Activated T-cell treated with anti-CD3 and anti-CD28 coated beads for 4 hours (primary cell): ENCODE measurements at regions not wholly inside any gene's neighbourhood (a gene's known extent, or its start where the extent isn't known, plus 50 kb on each side); places are given as distances from the start of the nearest gene placed in this dataset.

Experiments used
- DNase-seq: peaks from one replicate; pipeline ENCODE4 v3.0.0-alpha.2; 2020

DNA sequence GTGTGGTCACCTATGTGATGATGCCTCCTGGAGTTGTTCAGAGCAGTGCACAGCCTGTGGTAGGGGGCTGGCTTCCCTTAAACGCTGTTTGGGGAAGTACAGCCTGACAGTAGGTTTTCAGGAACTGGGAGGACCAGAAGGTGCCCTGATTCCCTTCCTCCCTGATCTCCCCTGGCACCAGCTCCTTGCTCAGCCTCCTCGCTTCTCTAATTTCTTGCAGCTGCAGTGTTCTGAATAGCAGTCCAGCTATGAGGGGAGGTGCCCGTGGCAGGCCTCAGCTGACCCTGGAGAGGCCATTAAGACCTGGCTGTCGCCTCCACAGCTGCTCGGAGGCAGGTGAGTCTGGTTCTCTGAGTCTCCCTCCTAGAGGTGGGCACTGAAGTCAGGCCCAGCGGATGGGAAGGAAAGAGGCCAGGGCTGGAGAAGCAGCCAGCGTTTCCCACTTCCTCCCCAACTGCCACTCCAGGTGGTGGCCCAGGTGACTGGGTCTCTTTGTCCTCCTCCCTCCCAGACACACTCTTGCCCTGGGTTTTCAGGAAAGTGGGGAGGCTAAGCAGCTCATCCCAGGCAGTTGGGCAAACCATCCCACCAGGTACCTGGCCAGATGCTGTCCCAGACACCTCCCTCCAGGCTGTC is 52.0 kb upstream of the RPL11 start:
- DNase-seq, result no peak

DNA sequence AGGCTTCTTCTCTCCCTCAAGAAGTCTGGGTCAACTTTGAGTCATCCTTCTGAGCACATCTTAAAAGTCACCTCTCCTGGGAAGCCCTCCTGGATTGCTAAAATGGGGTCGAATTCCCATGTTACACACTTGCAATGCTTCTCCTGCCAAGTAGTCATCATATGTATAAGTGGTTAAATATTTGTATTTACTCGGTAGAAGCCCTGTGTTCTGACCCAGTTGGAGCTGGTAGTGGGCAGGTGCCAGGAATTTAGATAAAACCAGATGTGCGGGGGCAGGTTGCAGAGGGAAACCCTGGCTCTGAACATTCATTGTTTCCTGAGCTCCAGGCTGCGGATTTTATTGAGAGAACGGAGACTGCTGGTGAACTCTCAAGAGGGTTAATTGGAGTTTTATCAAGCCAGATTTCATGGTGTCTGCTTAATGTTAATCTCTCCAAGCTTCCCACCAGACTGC is 52.8 kb upstream of the RPL11 start:
- no peak for DNase-seq

DNA sequence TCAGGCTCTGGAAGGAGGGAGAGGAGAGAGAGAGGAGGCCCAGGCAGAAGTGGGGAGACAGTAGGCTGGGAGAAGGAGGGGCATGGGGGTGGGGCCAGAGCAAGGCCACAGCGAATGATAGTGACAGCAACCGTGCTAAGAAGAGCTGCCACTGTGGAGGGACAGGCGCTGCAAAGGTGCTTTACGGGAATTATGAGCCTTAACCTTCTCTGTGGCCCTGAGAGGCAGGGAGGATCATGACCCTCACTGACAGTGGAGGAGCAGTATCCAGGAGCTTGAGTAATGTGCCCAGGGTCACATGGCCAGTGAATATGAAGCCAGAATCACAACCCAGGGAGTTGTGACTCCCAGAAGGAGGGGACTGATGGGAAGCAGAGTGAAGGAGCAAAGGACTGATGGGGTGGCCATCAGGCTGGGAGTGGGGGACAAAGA is 53.4 kb upstream of the RPL11 start:
- no peak for DNase-seq

- no peak for DNase-seq
Observed at GRCh38 chr1:23636009-23636408, 55.6 kb upstream of the RPL11 start.

GRCh38 chr1:23634840-23635651 is 56.6 kb upstream of the RPL11 start:
- peak; percentile 51 for DNase-seq

DNA sequence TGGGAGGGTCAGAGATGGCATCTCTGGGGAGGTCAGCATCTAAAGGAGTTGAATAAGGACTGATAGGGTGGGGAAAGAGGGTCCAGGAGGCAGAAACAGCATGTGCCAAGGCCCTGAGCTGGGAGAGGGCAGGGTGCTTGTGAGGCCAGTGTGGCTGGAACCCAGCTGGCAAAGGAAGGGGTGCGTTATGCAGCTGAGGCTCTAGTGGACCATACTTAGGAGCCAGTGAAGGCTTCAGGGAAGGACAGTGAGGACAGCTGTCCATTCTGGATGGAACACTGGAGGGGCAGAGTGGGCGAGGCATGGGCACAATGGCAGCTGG is 57.1 kb upstream of the RPL11 start:
- no peak for DNase-seq

DNA sequence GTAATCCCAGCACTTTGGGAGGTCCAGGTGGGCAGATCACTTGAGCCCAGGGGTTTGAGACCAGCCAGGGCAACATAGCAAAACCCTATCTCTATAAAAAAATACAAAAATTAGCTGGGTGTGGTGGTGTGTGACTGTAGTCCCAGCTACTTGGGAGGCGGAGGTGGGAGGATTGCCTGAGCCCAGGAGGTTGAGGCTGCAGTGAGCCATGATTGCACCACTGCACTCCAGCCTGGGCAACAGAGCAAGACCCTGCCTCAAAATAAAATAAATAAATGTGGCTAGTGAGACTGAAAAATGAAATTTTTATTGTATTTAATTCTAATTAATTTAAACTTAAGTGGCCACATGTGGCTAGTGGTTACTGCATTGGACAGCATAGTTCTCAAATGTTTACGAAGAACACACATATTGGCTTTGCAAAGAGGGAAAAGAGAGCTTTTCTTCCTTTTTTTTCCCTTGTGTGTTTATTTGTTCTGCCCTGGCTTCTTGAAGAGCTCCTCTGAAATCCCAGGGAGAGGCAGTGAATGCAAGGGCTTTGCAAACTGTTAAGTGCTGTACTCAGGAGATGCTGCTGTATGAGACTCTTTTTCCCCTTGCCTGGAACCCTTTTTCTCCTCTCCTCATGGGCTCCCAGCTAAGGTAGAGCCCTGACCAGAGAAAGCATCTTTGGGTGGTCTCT is 59.0 kb upstream of the RPL11 start:
- DNase-seq, result no peak

DNA sequence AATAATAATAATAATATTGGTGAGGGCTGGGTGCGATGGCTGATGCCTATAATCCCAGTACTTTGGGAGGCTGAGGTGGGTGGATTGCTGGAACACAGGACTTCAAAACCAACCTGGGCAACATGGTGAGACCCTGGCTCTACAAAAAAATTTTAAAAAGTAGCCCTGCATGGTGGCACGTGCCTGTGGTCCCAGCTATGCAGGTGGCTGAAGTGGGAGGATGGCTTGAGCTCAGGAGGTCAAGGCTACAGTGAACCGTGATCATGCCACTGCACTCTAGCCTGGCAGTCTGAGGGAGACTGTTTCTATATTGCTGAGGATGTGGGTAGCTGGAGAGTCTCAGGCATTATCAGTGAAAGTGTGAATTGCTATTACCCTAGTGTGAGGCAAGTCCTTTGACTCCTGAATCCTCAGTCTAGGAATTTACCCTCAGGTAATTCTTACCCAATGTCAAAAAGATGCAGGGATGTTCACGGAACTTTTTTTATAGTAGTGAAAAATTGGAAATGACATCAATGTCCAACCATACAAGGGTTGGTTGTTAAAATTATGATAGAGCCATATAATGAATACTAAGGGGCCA is 61.8 kb upstream of the RPL11 start:
- no peak for DNase-seq

DNA sequence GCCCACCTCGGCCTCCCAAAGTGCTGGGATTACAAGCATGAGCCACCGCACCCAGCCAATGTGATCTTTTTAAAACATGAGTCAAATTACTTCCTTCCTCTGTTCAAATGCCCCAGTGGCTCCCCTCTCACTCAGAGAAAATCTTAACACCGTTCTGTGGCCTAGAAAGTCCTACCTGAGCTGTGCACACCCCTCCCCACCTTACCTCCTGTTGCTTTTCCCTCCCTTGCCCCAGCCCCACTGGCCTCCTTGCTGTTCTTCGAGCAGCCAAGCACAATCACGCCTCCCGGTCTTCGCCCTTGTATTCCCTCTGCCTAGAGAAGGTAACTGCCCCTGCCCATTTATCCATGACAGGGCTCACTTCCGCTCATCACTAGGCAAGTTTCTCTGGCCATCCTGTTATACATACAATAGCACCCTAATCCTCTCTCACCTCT is 62.6 kb upstream of the RPL11 start:
- DNase-seq, result no peak

- DNase-seq, result no peak
Observed at GRCh38 chr1:23627069-23627735, 64.4 kb upstream of the RPL11 start.

DNA sequence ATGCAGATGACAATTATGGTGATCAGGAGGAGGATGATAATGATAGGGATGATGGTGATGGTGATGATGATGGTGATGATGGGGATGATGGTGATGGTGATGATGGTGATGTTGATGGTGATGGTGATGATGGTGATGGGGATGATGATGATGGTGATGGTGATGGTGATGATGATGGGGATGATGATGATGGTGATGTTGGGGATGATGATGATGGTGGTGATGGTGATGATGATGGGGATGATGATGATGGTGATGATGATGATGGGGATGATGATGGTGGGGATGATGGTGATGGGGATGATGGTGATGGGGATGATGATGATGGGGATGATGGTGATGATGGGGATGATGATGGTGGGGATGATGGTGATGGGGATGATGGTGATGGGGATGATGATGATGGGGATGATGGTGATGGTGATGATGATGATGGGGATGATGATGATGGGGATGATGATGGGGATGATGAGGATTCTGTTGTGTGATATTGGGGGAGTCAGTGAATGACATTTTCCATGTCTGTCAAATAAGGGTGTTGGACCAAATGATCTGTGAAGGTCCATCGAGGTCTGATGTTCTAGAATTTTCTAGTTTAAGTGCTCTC is 65.6 kb upstream of the RPL11 start:
- DNase-seq, result no peak

GRCh38 chr1:23625459-23625858 is 66.1 kb upstream of the RPL11 start:
- DNase-seq, result no peak

- DNase-seq, result peak; percentile 36
Observed at GRCh38 chr1:23624440-23624839, 65.1 kb upstream of the ID3 start.

DNA sequence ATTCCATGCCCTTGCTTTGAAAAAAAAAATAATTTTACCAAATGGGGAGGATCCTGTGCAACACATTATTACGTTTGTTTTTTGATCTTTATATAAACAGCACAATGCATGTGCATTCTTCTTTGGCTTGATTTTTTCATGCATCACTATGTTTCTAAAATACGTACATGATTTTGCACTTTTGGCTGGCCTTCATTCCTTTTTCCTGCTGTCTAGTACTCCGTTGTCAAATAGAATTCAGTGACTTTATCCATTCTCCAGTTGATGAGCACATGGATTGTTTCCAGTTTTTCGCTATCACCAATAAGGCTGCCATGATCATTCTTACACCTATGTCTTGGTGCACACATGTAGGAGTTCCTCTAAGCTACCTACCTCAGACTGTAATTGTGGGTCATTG is 63.0 kb upstream of the ID3 start:
- DNase-seq, result no peak

DNA sequence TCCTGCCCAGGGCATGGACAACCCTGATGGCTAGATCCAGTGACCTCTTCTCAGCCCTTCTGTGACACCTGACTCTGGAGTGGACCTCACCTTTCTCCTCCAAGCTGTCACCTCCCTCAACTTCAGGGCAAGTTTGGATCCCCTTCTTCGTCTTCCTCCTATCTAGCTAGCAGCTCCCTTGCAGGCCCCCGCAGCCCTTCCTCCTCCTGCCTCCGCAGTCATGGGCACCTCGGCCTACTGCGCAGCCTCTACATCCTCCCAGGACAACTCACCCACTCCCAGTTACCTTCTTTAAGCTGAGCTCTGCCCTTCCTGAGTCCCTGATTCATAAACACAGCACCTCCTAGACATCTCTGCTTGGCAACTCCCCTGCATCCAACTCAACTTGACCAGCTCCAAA is 61.3 kb upstream of the ID3 start:
- no peak for DNase-seq

- peak; percentile 81 for DNase-seq
Observed at GRCh38 chr1:23619299-23620188, 60.2 kb upstream of the ID3 start.

GRCh38 chr1:23618586-23619083 is 59.3 kb upstream of the ID3 start:
- no peak for DNase-seq

DNA sequence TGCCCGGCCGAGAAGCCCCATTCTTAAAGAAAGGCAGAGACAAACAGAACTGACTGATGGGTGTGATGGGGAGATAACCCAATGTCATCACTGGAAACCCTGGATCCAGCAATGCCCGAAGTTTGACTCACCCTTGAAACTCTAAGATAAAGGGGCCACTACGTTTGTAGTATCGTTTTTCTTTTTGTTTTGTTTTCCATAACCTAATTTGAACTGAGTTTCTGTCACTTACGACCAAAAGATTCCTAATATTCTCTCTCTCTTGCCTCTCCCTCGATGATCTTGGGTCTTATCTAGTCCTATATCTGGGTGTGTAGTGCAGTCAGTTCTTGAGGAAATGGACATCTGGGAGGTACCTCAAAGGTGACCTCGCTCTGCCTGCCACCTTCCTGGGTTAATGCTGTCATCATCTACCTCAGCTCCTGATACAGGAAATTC is 57.8 kb upstream of the ID3 start:
- no peak for DNase-seq

- no peak for DNase-seq
Observed at GRCh38 chr1:23616292-23616824, 57.1 kb upstream of the ID3 start.

DNA sequence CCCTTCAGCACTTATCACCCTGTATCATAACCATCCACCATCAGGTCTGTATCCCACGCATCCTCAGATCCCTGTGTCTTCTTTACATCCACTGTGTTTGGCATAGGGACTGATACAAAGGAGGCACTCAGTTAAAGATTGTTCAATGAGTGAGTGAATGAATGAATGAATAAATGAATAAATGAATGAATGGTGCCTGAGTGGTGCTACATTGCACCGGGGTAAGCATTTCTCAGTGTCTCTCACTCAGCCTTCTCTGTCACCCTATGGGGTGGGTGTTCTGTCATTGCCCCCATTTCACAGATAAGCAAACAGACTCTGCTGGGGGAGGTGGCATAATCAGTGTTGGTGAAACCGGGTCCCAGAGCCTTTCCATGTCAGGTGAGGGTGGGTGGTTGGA is 56.6 kb upstream of the ID3 start:
- DNase-seq, result no peak

DNA sequence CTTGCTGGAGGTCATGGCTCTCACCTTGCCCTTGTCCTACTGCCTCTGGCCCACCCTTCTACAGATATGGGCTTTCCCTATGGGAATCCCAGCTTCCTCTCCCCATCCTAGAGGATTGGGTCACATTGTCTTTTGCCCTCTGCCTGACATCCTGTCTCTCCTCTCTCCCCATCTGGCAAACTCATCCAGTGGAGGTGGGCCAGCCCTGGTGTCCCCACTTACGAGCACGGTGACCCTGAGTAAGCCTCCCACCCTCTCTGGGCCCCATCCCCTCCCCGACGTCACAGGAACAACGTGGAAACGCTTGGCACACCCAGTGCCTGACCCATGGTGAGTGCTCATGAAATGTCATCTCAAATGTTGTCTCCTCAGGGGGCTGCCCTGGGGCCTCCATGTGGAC is 56.1 kb upstream of the ID3 start:
- DNase-seq, result no peak
